Thoracic aorta (tissue), 2 donors: ENCODE measurements at regions not wholly inside any gene's neighbourhood (a gene's known extent, or its start where the extent isn't known, plus 50 kb on each side); places are given as distances from the start of the nearest gene placed in this dataset.
"Not testable (repeated sequence)": the region's sequence is repeated elsewhere in the genome, so short reads cannot be mapped to it uniquely, and the experiment has no call there.

Experiments used
- ATAC-seq: fragments of 150-250 bp; one replicate; pipeline ENCODE4 v1.8.0; 2017; ENCODE audit warnings: low read depth; ENCODE audit not compliant: insufficient number of reproducible peaks, low FRiP score
- DNase-seq: peaks from one replicate; pipeline ENCODE4 v3.0.0-alpha.2; 2020; ENCODE audit warnings: low spot score
- H3K27ac ChIP-seq, 2 donors: fragments of 200-600 bp; sonication (generic); 1 replicate in 1 of 2; 2 replicates in 1 of 2; pipeline ENCODE4 v1.5.1; 2016; ENCODE audit warnings: mild to moderate bottlenecking in 2 of 2, moderate library complexity in 2 of 2
- H3K27me3 ChIP-seq: fragments of 200-600 bp; sonication (generic); replicated peaks from 2 replicates; pipeline ENCODE4 v1.6.0; 2016; ENCODE audit warnings: mild to moderate bottlenecking; ENCODE audit not compliant: insufficient read depth
- H3K36me3 ChIP-seq: fragments of 200-600 bp; sonication (generic); one replicate; pipeline ENCODE4 v1.5.1; 2016
- H3K4me1 ChIP-seq, 2 donors: fragments of 200-600 bp; sonication (generic); 1 replicate in 1 of 2; 2 replicates in 1 of 2; pipeline versions ENCODE4 v1.5.1 to v1.6.0; 2016; ENCODE audit warnings: low read depth in 2 of 2, mild to moderate bottlenecking in 1 of 2; ENCODE audit not compliant: control insufficient read depth in 1 of 2
- H3K4me3 ChIP-seq: fragments of 200-600 bp; sonication (generic); 2 replicates; pipeline ENCODE4 v1.5.1; 2016; ENCODE audit warnings: mild to moderate bottlenecking
- H3K9me3 ChIP-seq: fragments of 200-600 bp; sonication (generic); 2 replicates; pipeline ENCODE4 v1.5.1; 2016
- TF ChIP-seq, protein P1 (sequence below): fragments of 200-600 bp; sonication (generic); IDR thresholded peaks from one replicate; pipeline ENCODE4 v1.5.1; 2019; ENCODE audit warnings: antibody characterized with exemption

DNA sequence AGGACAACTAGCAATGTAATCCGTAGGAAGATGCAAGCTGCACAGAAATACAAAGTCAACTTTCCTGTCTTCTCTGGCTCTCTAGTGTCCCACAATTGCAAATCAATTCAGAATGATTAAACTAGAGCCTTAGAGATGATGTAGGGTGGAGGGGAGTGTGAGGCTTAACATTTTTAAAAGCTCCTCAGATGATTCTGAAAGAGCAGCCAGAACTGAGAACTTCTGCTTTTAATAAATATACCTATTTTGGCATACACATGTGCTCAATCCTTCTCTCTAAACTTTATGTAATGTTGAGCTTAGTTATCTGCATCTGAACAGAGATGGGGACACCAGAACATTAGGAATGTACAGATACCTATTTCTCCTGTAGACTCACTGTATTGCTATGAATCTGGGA is 139.9 kb upstream of the APC start:
- Histone ChIP-seq H3K4me3 (no peak overlapping the region), H3K27me3 (no peaks in the 10 kb centered on the region), H3K4me1 (no peaks in the 10 kb centered on the region), H3K27ac (no peak overlapping the region), H3K36me3 (no peaks in the 10 kb centered on the region), H3K9me3 (no peaks in the 10 kb centered on the region)
- DNase-seq (no peak), ATAC-seq (no peak)
- TF ChIP-seq, protein P1, sequence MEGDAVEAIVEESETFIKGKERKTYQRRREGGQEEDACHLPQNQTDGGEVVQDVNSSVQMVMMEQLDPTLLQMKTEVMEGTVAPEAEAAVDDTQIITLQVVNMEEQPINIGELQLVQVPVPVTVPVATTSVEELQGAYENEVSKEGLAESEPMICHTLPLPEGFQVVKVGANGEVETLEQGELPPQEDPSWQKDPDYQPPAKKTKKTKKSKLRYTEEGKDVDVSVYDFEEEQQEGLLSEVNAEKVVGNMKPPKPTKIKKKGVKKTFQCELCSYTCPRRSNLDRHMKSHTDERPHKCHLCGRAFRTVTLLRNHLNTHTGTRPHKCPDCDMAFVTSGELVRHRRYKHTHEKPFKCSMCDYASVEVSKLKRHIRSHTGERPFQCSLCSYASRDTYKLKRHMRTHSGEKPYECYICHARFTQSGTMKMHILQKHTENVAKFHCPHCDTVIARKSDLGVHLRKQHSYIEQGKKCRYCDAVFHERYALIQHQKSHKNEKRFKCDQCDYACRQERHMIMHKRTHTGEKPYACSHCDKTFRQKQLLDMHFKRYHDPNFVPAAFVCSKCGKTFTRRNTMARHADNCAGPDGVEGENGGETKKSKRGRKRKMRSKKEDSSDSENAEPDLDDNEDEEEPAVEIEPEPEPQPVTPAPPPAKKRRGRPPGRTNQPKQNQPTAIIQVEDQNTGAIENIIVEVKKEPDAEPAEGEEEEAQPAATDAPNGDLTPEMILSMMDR: no peak

DNA sequence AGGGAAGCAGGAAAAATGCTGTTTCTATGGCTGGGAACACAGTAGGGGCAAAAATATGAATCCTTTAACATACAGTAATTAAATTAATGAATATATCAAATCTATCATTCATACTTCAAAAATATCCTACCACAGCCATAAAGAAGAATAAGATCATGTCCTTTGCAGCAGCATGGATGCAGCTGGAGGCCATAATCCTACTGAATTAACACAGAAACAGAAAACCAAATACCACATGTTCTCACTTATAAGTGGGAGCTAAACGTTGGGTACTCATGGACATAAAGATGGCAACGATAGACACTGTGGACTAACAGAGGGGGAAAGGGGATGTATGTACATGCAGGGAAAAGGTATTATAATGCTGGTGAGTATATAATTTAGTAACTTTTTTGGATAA is 137.2 kb upstream of the APC start:
- H3K4me1 ChIP-seq, H3K27ac ChIP-seq, H3K27me3 ChIP-seq, ATAC-seq, H3K4me3 ChIP-seq, DNase-seq, H3K9me3 ChIP-seq, H3K36me3 ChIP-seq: not testable (repeated sequence)

DNA sequence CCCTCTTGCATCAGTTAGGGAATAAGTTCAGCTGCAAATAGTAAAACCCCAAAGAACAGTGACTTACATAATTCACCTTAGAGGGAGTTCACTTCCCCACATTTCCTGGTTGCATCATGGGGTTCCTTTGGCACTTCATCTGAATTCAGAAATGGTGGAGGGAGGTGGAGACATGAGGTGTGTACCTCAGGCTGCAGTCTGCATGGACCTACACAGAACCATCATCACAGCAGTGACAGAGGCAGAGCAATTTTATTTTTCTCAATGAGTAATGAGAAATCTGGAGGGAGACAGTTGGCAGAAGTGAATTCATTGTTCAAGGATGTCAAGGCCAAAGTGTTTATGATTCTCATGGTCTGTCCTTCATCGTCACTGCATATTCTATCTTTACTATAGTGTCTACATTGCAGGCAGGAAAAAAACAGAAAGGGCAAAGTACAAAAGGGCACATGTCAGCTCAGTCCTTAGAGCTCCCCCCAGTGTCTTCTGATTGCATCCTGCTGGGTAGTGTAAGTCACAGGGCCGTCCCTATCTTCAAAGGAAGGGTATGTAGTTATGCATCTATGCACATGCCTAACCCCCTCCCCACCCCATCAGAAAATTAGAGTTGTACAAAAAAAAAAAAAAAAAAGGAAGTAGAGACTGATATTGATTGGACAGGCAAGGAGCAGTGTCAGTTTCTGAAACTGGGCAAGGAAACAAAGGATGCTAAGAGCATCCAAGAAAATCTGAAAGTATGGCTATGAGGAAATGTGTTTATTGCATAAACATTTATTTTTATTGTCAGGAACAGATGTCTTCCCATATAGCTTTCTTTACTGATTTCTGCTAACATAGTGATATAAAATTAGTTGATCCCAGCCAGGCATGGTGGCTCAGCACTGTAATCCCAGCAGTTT is 132.7 kb upstream of the APC start:
- H3K4me3 ChIP-seq: no peak overlapping the region
- DNase-seq (no peak), ATAC-seq (no peak)
- H3K27me3 ChIP-seq: no peaks in the 10 kb centered on the region
- no peak overlapping the region for H3K27ac ChIP-seq
- H3K4me1 ChIP-seq: no peaks in the 10 kb centered on the region
- H3K36me3 ChIP-seq: no peaks in the 10 kb centered on the region
- H3K9me3 ChIP-seq: no peaks in the 10 kb centered on the region
- TF ChIP-seq, protein P1: no peak

DNA sequence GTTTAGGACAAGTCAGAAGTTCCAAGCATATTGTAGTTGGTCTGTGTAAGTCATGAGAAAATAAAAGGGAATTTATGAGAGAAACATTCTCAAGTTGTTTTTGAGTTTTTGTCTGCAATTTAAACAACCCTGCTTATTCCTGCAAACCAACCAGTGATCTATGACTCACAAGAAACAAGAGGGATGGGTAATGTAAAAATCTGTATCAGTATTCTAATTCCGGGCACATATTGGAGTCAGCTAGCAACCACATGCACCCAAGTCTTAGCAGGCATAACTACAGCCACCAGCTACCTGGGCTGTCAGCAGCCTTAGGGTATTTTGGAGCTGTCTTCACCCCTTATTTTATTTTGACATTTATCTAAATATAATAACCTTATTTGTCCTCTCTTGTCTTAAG is 128.7 kb upstream of the APC start:
- Histone ChIP-seq H3K36me3 (no peaks in the 10 kb centered on the region), H3K4me3 (no peak overlapping the region)
- no peak for ATAC-seq

DNA sequence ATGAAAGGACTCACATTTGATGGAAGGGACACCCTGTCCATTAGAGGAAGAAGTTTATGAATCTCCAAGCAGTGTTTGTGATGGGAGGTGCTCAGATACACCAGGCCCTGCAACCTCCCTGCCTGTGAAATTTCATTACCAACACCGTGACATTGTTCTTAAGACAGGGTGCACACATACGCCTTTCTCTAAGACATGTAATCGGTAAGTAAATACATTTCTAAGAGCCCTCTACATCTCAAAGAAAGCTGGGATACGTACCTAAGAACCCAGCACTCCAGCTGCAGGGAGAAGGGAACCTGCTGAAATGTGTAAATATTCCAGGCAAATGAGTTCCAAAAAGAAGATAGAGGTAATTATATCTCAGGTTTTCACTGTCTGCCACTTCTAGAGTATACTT is 125.0 kb upstream of the APC start:
- TF ChIP-seq, protein P1: no peak
- Histone ChIP-seq H3K27ac (no peak overlapping the region), H3K4me1 (no peaks in the 10 kb centered on the region), H3K9me3 (no peaks in the 10 kb centered on the region), H3K4me3 (no peak overlapping the region), H3K36me3 (no peaks in the 10 kb centered on the region), H3K27me3 (no peaks in the 10 kb centered on the region)
- DNase-seq: no peak
- ATAC-seq: no peak

More for the DNA sequence above, 128.7 kb upstream of the APC start:
- no peak overlapping the region for H3K27ac ChIP-seq
- no peak for DNase-seq
- no peaks in the 10 kb centered on the region for H3K27me3 ChIP-seq
- no peaks in the 10 kb centered on the region for H3K4me1 ChIP-seq
- H3K9me3 ChIP-seq: no peaks in the 10 kb centered on the region
- TF ChIP-seq, protein P1: no peak
